Smooth muscle cell (in vitro differentiated cells): ENCODE measurements at regions not wholly inside any gene's neighbourhood (a gene's known extent, or its start where the extent isn't known, plus 50 kb on each side); places are given as distances from the start of the nearest gene placed in this dataset.

Experiments
- DNase-seq: peaks from one replicate; lab custom pipeline; 2025; ENCODE audit not compliant: unreplicated experiment; lab: John Stamatoyannopoulos, UW
- H2AFZ ChIP-seq: fragments of 200-600 bp; sonication (generic); 2 replicates; pipeline ENCODE4 v1.6.0; 2016; ENCODE audit warnings: antibody characterized with exemption, low read depth, mild to moderate bottlenecking
- H3F3A ChIP-seq: fragments of 200-600 bp; sonication (generic); 2 replicates; pipeline ENCODE4 v1.6.0; 2017; ENCODE audit warnings: antibody characterized with exemption, low read depth
- H3K27ac ChIP-seq: fragments of 200-600 bp; sonication (generic); 2 replicates; pipeline ENCODE4 v1.5.1; 2016; ENCODE audit warnings: low read depth, mild to moderate bottlenecking
- H3K27me3 ChIP-seq: fragments of 200-600 bp; sonication (generic); 2 replicates; pipeline ENCODE4 v1.6.1; 2016; ENCODE audit warnings: low read depth, mild to moderate bottlenecking
- H3K36me3 ChIP-seq: fragments of 200-600 bp; sonication (generic); 2 replicates; pipeline ENCODE4 v1.5.1; 2016; ENCODE audit warnings: low read depth
- H3K4me1 ChIP-seq: fragments of 200-600 bp; sonication (generic); 2 replicates; pipeline ENCODE4 v1.5.1; 2016; ENCODE audit warnings: low read depth
- H3K4me2 ChIP-seq: fragments of 200-600 bp; sonication (generic); 2 replicates; pipeline ENCODE4 v1.6.0; 2016; ENCODE audit warnings: mild to moderate bottlenecking
- H3K4me3 ChIP-seq: fragments of 200-600 bp; sonication (generic); 2 replicates; pipeline ENCODE4 v1.5.1; 2016; ENCODE audit warnings: mild to moderate bottlenecking
- H3K79me2 ChIP-seq: fragments of 200-600 bp; sonication (generic); 2 replicates; pipeline ENCODE4 v1.6.0; 2016; ENCODE audit warnings: low read depth, mild to moderate bottlenecking
- H3K9ac ChIP-seq: fragments of 200-600 bp; sonication (generic); 2 replicates; pipeline ENCODE4 v1.6.0; 2016; ENCODE audit warnings: low read depth
- H3K9me3 ChIP-seq: fragments of 200-600 bp; sonication (generic); replicated peaks from 2 replicates; pipeline ENCODE4 v1.5.1; 2016; ENCODE audit warnings: low read depth
- H4K20me1 ChIP-seq: fragments of 200-600 bp; sonication (generic); 2 replicates; pipeline ENCODE4 v1.6.0; 2016; ENCODE audit warnings: low read depth
- CTCF ChIP-seq: fragments of 200-600 bp; sonication (generic); IDR thresholded peaks from 2 replicates; pipeline ENCODE4 v1.5.1; 2017; ENCODE audit warnings: borderline replicate concordance, mild to moderate bottlenecking, antibody characterized with exemption; ENCODE audit not compliant: insufficient read depth, poor library complexity, severe bottlenecking
- WGBS: methylation state at CpG from one replicate; pipeline ENCODE4 v1.1.7; 2016; ENCODE audit warnings: low lambda C conversion rate; 5-methylcytosine and 5-hydroxymethylcytosine counted together

- Histone ChIP-seq H3K36me3 (no peaks in the 10 kb centered on the region), H3K4me1 (no peaks in the 10 kb centered on the region), H3K27ac (no peak overlapping the region), H3K27me3 (no peaks in the 10 kb centered on the region), H3F3A (no peaks in the 10 kb centered on the region), H3K9ac (no peak overlapping the region), H2AFZ (no peak overlapping the region), H3K4me2 (no peak overlapping the region), H3K4me3 (no peak overlapping the region), H3K9me3 (no peaks in the 10 kb centered on the region), H4K20me1 (no peaks in the 10 kb centered on the region), H3K79me2 (no peaks in the 10 kb centered on the region)
- DNase-seq = no peak
- no peak for TF ChIP-seq CTCF
- WGBS = 57% methylated on average over 2 of the region's 2 CpGs
These were observed 548.5 kb downstream of the SOX6 start for GRCh38 chr11:15807827-15808226.

GRCh38 chr11:15810082-15810481, 546.3 kb downstream of the SOX6 start:
- WGBS = 92% methylated on average over 3 of the region's 3 CpGs
- no peaks in the 10 kb centered on the region for H3F3A ChIP-seq
- no peak for DNase-seq
- no peak overlapping the region for H3K27ac ChIP-seq
- H3K27me3 ChIP-seq = no peaks in the 10 kb centered on the region
- no peak overlapping the region for H3K4me2 ChIP-seq
- no peak overlapping the region for H3K4me3 ChIP-seq
- no peaks in the 10 kb centered on the region for H3K4me1 ChIP-seq
- no peaks in the 10 kb centered on the region for H3K9me3 ChIP-seq
- H2AFZ ChIP-seq = no peak overlapping the region
- no peak overlapping the region for H3K9ac ChIP-seq
- H4K20me1 ChIP-seq = no peaks in the 10 kb centered on the region
- TF ChIP-seq CTCF = no peak
- H3K36me3 ChIP-seq = no peaks in the 10 kb centered on the region
- no peaks in the 10 kb centered on the region for H3K79me2 ChIP-seq

- H3K4me1 ChIP-seq = no peaks in the 10 kb centered on the region
- no peaks in the 10 kb centered on the region for H3K27me3 ChIP-seq
- H3K79me2 ChIP-seq = no peaks in the 10 kb centered on the region
- H3K9me3 ChIP-seq = no peaks in the 10 kb centered on the region
- WGBS = 72% methylated on average over 2 of the region's 2 CpGs
- no peak overlapping the region for H3K27ac ChIP-seq
- no peak overlapping the region for H3K4me2 ChIP-seq
- no peak for TF ChIP-seq CTCF
- H3K9ac ChIP-seq = no peak overlapping the region
- no peaks in the 10 kb centered on the region for H4K20me1 ChIP-seq
- H2AFZ ChIP-seq = no peak overlapping the region
- no peaks in the 10 kb centered on the region for H3F3A ChIP-seq
- no peak for DNase-seq
- H3K4me3 ChIP-seq = no peak overlapping the region
- H3K36me3 ChIP-seq = no peaks in the 10 kb centered on the region
These were observed 545.8 kb downstream of the SOX6 start for GRCh38 chr11:15810525-15810924.
